GM18868 (cell line): ENCODE measurements at regions not wholly inside any gene's neighbourhood (a gene's known extent, or its start where the extent isn't known, plus 50 kb on each side); places are given as distances from the start of the nearest gene placed in this dataset.

Experiments used
- ATAC-seq: cut with Tn5 transposase; IDR thresholded peaks from one replicate; pipeline ENCODE4 v1.9.1; 2021; ENCODE audit warnings: mild to moderate bottlenecking, moderate library complexity; ENCODE audit not compliant: unreplicated experiment

GRCh38 chr20:36104244-36104643 is 50.3 kb upstream of the EPB41L1 start:
- no peak for ATAC-seq
